ENCODE measurements at regions not wholly inside any gene's neighbourhood (a gene's known extent, or its start where the extent isn't known, plus 50 kb on each side); places are given as distances from the start of the nearest gene placed in this dataset.
"Not testable (repeated sequence)": the region's sequence is repeated elsewhere in the genome, so short reads cannot be mapped to it uniquely, and the experiment has no call there.

DNA sequence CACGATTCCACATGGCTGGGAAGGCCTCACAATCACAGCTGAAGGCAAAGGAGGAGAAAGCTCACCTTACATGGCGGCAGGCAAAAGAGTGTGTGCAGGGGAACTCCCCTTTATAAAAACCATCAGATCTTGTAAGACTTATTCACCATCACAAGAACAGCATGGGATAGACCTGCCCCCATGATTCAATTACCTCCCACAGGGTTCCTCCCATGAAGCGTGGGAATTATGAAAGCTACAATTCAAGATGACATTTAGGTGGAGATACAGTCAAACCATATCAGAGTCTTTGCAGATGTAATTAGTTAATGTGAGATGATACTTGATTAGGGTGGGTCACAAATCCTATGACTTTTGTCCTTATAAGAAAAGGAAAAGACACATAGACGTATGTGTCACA, 688.9 kb downstream of the GBE1 start:
- ChIA-PET CTCF (no interaction called here), POLR2A (no interaction called here)

DNA sequence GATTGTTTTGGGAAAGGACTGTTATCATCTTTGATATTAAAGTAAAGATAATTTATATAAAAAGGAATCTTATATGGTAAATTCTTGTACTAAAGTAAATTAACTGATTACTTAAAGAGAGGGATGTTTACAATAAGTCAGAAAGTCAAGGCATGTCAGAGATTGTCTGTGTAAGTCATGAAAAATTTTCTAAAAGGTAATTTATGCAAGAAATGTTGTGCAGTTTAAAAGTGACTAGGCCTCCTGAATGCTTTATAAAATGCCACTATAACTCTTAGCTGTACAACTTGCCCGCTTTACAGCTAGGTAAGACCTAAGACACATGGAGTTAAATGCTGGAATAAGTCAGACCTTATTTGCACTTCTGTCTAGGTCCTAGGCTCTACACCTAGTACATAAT, 692.9 kb downstream of the GBE1 start:
- CTCF ChIA-PET: no interaction called here

DNA sequence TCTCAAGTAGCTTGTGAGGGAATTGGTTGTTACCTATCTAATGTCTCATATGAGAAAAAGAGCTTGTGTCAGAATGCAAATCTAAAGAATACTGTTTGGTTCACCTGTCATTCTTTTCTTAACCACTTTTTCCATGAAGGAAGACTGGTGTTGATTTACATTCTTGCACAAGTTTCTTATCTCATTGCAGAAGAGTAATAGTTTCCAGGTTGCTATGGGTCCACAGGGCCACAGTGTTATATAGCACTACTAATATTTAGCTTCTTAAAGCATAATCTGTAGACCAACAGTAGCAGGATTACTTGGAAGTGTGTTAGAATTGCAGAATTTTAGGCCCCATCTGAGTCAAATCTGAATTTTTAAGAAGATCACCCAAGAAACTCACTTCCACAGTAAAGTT, 697.5 kb downstream of the GBE1 start:
- POLR2A ChIA-PET: no interaction called here
- CTCF ChIA-PET: no interaction called here

More for the DNA sequence above, 692.9 kb downstream of the GBE1 start:
- POLR2A ChIA-PET: no interaction called here

DNA sequence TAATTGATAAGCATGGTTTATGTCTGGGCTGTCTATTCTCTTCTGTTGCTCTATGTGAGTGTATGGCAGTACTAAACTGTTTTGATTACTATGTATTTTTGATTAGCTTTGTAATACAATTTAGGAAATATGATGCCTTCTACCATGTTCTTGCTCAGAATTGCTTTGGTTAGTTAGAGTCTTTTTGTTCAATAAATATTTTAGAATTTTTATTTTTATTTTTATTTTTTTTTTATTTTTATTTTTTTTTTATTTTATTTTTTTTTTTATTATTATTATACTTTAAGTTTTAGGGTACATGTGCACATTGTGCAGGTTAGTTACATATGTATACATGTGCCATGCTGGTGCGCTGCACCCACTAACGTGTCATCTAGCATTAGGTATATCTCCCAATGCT, 710.3 kb downstream of the GBE1 start:
- CTCF ChIA-PET: not testable (repeated sequence)

DNA sequence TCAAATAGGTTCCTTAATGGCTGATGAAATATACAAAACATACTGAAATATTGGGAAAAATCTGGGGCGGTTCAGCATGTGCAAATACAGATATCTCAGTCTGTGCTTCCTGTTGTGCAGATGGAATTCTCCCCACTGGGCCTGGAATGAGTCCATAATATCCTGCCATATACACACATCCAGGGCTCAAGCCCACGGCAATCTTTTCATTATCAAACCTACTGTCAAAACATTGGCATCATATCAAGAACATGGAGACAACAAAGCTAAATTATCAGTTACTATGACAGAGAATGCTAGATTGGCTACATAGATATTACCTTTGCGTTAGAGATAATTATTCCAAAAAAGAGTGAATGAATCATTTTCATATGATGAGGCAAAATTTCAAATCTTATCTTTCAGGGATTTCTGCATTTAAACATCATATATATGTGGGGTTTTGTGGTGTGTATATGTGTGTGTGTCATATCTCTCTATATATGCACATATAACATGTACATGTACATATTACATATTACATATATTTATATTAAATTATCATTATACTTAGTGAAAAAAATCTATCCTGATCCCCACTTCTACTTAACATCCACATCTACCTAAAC, 713.3 kb downstream of the GBE1 start:
- ChIA-PET CTCF (no interaction called here), POLR2A (no interaction called here)

More for the DNA sequence above, 710.3 kb downstream of the GBE1 start:
- POLR2A ChIA-PET: not testable (repeated sequence)

DNA sequence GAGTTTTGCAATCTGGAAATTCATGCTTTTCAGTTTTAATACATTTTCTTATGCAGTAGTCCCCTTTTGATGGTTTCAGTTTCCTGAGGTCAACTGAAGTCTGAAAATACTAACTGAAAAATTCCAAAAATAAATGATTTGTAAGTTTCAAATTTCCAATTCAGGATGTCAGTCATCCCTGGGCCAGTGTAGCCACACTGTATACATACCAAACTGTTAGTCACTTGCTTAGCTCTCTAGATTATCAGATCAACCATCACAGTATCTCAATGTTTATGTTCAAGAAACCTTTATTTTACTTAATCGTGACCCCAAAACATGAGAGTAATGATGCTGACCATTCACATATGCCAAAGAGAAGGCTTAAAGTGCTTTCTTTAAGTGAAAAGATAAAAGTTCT, 715.5 kb downstream of the GBE1 start:
- POLR2A ChIA-PET: no interaction called here

DNA sequence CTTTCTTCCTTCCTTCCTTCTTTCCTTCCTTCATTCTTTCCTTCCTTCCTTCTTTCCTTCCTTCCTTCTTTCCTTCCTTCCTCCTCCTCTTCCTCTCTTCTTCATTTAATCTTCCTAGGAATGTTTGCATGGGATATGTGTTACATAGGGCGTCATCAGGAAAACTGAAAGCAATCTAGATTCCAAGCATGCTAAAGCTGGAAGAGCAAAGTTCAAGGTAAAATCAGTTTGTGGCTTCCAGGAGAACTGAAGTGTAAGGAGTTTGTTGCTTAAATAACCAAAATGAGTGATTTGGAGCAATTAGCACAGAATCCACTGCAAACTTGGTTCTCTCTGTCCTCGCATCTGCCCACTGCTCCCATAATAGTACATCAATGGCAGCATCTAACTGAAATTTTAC, 716.2 kb downstream of the GBE1 start:
- ChIA-PET CTCF (no interaction called here), POLR2A (no interaction called here)

More for the DNA sequence above, 715.5 kb downstream of the GBE1 start:
- CTCF ChIA-PET: no interaction called here

DNA sequence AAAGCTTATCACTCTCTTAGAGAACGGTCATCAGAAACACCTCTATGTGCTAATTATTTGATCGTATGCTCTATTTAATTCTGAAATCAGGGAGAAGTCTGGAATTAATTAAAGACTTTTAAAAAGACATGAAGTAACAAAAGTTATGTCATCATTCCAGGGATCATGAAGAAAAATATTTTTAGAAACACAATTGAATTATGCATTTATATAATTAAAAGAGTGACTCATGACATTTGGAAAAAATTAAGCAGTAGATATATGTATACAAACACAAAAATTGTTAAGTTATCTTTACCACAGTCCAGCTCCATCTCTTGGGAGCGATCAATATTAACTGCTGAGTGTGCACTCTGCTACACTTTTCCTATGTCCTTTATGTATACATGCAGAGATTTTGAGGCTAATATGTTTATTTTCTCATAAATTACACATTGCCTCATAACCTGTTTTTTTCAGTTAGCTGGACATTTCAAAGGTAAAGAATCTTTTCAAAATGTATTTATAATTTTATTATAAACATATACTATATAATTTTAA, 717.7 kb downstream of the GBE1 start:
- POLR2A ChIA-PET: no interaction called here
- CTCF ChIA-PET: no interaction called here

DNA sequence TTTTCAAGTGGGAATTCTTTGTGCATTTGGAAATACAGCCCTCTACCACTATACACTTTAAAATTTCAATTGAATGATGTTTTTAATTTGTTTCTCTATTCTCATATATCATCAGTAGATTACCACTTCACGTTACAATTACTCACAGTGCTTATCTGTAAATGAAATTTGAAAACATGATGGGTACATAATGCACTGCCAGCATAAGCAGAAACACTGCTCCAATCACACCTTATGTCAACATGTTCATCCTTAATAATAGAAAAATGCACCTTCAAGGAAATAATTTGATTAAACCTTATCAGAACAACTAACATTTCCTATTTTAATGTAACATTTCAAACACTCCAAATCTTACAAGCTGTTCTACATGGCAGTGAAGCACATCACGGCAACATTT, 718.4 kb downstream of the GBE1 start:
- POLR2A ChIA-PET: no interaction called here
- CTCF ChIA-PET: no interaction called here

DNA sequence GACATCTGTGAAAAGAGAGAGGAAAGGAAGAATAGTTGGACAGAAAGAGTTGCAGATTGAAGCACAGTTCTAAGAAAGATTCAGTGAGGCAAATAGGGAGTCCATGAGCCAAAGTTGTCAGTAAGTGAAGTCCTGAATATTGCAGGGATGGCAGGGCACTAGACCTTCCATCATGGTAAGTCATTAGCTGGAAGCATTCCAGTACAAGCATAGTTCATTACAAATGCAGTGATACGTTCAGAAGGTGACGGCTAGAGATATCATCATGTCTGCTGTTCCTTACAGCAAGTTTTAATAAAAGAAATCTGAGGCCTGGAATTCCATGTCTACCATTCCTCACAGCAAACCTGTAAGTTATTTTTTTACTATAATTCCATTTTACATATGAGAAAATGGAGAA, 720.1 kb downstream of the GBE1 start:
- ChIA-PET CTCF (no interaction called here), POLR2A (no interaction called here)

DNA sequence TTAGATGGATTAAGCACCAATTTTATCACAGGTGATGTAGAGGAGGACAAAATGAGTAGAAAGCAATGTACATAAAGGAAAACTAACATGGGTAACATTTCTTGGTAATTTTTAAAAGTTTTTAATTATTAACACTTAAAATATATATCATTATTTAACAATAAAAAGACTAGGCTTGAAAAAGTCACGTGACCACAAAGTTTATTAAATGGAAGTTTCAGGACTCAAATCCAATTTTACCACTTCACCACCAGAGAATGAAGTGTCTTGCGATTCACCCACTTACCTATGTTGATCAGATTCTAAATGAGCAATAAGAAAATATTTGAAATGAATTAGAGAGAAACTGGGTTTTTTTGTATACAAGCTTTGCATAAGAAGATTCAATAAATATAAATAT, 721.3 kb downstream of the GBE1 start:
- CTCF ChIA-PET: no interaction called here
- POLR2A ChIA-PET: no interaction called here

DNA sequence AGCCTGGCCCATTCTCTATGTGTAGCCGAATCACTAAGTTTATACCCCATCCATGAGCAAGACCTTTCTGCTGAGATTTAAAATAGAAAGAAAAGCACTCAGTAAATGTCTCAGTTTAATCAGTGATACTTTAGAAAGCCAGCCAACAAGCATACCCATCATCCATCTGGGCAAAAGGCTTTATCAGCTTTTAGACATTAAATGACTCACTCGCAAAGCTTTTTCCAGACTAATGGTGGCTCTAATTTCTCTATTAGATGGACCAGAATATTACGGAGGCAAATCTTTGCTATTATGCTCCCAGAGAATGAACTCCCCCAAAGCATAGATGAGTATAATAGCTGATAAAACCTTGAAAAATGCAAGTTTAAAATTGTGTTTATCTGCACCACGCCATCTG, 727.8 kb downstream of the GBE1 start:
- CTCF ChIA-PET: no interaction called here
- POLR2A ChIA-PET: no interaction called here

DNA sequence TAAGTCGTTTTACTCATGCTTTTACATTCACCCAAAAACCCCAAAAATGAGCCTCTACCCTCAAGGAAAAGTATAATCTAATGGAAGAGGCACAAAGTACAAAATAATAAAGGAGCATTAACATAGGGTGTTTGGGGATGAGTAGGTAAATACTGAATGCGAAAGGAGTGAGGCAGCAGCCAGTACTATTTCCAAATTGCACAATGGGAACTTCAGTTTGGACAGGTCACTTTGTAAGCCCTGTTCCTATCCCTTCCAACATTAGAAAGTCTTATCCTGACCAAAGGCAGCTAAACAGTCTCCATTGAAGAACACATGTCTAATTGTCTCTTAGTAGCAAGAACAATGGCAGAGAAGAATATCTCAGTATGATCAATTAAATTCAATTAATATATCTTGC, 728.3 kb downstream of the GBE1 start:
- ChIA-PET POLR2A (no interaction called here), CTCF (no interaction called here)

DNA sequence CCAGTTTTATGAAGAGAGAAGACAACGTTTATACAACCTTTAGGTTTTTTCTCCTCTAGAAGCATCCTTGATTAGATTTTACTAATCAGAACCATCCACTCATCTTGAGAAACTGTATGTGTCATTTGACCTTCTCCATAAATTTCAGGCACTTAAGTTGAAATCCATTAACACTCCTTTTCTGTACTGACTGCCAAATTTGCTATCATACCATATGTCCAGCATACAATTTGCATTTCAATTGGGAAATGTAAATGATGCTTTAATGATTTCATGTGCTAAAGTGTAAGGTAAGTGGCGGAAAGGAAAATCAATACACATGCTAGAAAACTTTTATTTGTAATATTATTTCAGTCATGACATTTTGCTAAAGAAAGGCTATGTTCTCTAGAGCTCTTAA, 731.6 kb downstream of the GBE1 start:
- ChIA-PET CTCF (no interaction called here), POLR2A (no interaction called here)

DNA sequence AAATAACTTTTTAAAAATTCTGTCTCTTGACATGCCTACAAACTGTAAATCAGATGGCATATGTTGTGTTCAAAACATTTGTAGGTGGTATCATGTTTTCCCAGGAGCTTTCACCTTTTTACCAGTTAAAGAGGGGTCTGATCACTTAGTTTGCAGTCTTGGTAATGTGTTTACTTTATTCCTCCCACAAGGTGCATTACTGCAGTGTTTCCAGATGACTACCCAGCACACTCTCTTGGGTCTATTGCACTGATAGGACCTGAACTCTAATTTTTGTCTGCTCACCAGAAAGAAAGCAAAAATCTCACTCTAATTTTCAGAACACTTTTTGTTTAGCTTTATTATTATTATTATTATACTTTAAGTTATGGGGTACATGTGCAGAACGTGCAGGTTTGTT, 734.1 kb downstream of the GBE1 start:
- CTCF ChIA-PET: no interaction called here
- POLR2A ChIA-PET: no interaction called here

DNA sequence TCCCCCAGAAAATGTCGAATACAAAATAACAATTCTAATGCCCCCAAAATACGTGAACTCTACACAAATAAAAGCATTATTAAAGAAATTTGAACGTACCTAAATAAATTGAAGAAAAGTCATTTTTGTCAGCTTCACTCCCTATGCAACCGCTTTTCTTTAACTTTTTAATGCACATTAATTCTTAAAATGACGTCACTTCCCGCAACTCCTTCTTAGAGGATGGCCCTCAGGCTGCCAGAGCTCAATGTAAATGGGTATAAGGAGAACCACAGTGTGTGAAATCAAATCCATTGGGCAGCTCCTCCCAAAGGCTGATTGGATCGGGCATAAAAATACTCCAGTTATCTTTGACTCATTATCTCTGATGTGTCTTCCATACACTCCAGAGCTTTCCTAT, 736.9 kb downstream of the GBE1 start:
- ChIA-PET CTCF (no interaction called here), POLR2A (no interaction called here)

DNA sequence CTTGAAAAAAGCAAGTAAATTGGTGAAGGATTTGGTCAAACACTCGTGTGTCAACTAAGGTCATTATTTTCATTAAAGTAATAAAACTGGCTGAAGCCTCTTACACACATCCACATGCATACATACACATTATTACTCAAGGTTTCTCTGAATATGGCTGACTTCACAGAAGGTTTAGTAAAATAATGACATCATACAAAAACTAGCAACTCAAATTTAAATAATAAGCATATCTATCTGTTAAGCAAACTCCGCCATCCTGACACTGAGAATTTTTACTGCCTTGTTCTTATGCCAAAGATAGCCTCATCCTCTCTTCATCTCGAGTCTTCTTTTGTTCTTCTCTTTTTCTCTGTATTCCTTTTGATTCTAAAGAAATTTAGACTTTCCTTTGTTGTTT, 739.1 kb downstream of the GBE1 start:
- ChIA-PET CTCF (no interaction called here), POLR2A (no interaction called here)

DNA sequence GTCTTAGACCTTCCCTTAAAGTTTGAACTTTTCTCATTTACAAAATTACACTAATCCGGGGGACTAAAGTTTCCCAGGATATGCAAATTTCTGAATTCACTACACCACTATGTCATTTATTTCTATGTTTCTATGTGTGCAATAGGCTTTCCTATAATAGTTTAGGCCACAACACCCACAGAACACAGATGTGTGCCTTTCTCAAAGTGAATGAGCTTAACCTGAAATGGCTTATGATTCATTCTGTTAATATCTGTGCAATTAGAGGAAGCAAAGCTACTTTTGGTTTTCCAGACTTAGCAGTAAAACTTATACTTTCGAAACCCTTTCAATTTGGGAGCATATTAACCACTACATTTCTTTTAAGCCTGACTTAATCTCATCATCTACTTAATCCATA, 748.1 kb downstream of the GBE1 start:
- ChIA-PET CTCF (no interaction called here), POLR2A (no interaction called here)

DNA sequence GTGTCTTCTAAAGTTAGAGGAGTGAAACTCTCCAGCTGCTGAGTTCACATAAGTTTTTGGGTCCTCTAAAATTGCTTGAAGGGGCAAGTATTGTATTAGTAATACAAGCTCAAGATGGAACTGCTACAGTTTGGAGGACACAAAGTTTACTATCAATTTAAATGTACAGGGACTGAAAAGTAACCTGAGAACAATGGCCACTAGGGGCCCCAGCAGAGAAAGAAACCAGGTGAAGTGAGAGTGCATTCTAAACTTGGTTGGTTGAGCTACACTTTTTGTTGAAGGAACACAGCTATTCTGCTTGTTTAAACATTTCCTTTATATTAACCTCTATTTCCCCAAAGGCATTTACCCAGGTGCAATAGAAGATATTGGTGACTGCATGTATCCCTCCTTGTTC, 755.5 kb downstream of the GBE1 start:
- POLR2A ChIA-PET: no interaction called here
- CTCF ChIA-PET: no interaction called here

DNA sequence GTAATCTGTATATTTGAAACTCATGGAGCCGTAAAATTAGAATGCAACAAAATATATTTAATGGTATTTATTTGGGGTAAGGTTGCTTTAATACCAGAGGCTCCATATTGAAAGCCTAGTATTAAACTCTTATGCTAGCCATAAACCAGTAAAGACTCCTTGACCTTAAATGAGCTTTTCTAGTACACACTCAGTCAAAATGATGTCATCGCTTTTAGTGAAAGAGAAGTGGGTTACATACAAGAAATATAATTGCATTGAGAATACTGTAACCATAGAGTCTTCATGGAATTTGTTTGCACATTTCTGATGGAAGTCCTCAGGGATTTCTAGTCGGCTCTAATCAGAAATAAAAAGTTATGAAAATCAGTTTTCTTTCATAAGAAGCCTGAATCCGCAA, 757.6 kb downstream of the GBE1 start:
- CTCF ChIA-PET: no interaction called here
- POLR2A ChIA-PET: no interaction called here

DNA sequence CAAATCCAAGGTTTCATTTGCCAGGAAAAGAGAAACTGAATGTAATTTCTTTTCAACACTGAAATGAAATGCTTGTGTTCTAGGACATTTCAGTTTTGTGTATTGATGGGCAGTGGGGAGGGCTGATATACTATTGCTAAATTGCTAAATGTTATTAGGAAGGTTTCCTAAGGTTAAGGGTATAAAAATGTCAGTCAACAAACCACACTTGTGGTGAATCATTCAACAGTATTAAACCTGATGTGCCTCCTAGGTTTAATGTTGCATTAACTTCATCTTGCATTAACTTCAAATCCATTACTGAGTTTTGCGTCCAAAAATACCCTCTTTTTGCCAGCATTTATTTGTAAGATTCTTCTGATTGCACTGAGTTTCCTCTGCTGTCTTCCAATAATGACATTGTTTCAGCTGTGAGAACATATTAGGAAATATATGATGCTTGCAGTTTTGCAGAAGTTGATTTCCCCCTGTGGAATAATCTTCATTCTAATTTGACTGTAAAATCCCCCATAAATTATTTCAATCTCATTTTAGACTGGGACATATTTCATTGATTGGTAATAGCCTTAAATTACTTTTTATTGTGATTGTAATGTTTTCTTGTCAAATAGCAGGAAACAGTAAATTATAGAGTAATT, 758.3 kb downstream of the GBE1 start:
- CTCF ChIA-PET: no interaction called here

DNA sequence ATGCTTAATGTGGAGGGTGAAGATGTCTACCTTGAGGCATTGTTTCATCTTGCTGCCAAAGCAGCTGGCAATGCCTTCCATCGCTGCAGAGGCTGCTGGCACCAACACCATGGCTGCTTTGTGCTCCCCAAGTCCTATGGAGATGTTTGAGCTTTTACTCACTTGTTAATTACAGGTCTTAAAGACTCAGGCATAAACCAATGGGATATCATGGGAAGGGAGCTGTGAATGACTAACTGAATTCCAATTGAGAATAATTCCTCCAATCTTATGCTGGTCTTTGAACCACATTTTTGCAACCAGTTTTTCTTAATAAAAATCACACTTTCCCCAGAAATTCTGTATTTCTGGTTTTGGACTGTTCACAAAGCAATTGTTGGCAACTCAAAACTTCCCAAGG, 762.0 kb downstream of the GBE1 start:
- ChIA-PET POLR2A (no interaction called here), CTCF (no interaction called here)

More for the DNA sequence above, 758.3 kb downstream of the GBE1 start:
- POLR2A ChIA-PET: no interaction called here

DNA sequence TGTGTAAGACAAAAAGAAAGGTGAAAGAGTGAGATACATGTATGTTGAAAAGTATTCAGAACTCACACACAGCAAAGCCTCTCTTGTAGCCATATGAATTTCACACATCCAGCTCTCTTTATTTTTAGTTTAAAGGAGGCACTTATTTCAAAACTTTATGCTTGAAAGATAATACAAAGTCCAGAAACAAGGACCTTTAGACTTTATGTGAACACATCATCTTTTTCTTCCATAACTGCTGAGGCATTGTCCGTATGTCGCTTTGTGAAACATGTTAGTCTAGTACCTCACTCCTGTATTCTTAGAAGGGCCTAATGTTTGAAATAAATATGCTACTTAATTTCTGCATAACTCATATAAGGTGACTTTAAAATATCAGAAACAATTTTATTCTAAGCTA, 763.4 kb downstream of the GBE1 start:
- POLR2A ChIA-PET: no interaction called here

More for the DNA sequence above, 763.4 kb downstream of the GBE1 start:
- CTCF ChIA-PET: no interaction called here

All from activated CD8-positive, alpha-beta memory T cell treated with anti-CD3 and anti-CD28 coated beads for 36 hours (primary cell).